ENCODE measurements at regions not wholly inside any gene's neighbourhood (a gene's known extent, or its start where the extent isn't known, plus 50 kb on each side); places are given as distances from the start of the nearest gene placed in this dataset.

- FAIRE-seq (no peak), DNase-seq (ENCODE audit: low read depth in 1 of 2, low spot score in 2 of 2) (no peak)
- POLR2A ChIA-PET (ENCODE audit: partially characterized antibody), result interaction anchor here (1.2 kb wide), 1 partner anchor 211 kb away, joined by 3 read pairs; no protein-coding TSS in a partner anchor
- no peak for TF ChIP-seq SIRT6 (IDR thresholded peaks at IDR 0.05; ENCODE audit: low read length)
- no peak for TF ChIP-seq EP300 (IDR thresholded peaks at IDR 0.05; ENCODE audit: borderline replicate concordance in 1 of 2, low read depth in 2 of 2, low read length in 2 of 2)
- no peak for TF ChIP-seq KDM1A (IDR thresholded peaks at IDR 0.05; ENCODE audit: borderline replicate concordance, low read length)
- TF ChIP-seq CHD1 (IDR thresholded peaks at IDR 0.05; ENCODE audit: low read depth, low read length), result no peak
- no peak for TF ChIP-seq CHD2 (IDR thresholded peaks at IDR 0.05; ENCODE audit: low read length)
- TF ChIP-seq CEBPB (IDR thresholded peaks at IDR 0.05; ENCODE audit: low read depth, low read length), result no peak
- no peak for TF ChIP-seq CBX5 (IDR thresholded peaks at IDR 0.05; ENCODE audit: low read depth, low read length)
- no peak for TF ChIP-seq KDM4A (IDR thresholded peaks at IDR 0.05; ENCODE audit: low read depth, low read length, severe bottlenecking)
- TF ChIP-seq MAX (IDR thresholded peaks at IDR 0.05), result no peak
- TF ChIP-seq YY1 (IDR thresholded peaks at IDR 0.05; ENCODE audit: low read depth, low read length), result no peak
- TF ChIP-seq POU5F1 (IDR thresholded peaks at IDR 0.05; ENCODE audit: low read depth, low read length), result no peak
- no peak for TF ChIP-seq ASH2L (IDR thresholded peaks at IDR 0.05; ENCODE audit: low read length)
- TF ChIP-seq EGR1 (IDR thresholded peaks at IDR 0.05; ENCODE audit: borderline replicate concordance, low read depth, low read length), result no peak
- no peak for TF ChIP-seq RAD21 (IDR thresholded peaks at IDR 0.05 in 1 of 2, conservative IDR thresholded peaks at IDR 0.05 in 1 of 2; ENCODE audit: low read depth in 2 of 2, low read length in 2 of 2)
Measured at GRCh38 chr6:47096211-47096895, 54.2 kb upstream of the ADGRF1 start.

More at GRCh38 chr6:47096211-47096895, 54.2 kb upstream of the ADGRF1 start:
- no peaks in the 10 kb centered on the region for H3K23me2 ChIP-seq (ENCODE audit: low read depth, low read length)
- no peak overlapping the region for H3K14ac ChIP-seq (ENCODE audit: insufficient read length)
- H3K4me3 ChIP-seq (ENCODE audit: extremely low read depth in 1 of 4, insufficient read depth in 2 of 4, low read depth in 3 of 4, low read length in 4 of 4), result no peak overlapping the region
- no peak overlapping the region for H2BK15ac ChIP-seq (ENCODE audit: low read length)
- H4K8ac ChIP-seq (ENCODE audit: extremely low read depth, insufficient read depth, low read length), result no peak overlapping the region
- H2BK5ac ChIP-seq (ENCODE audit: low read depth, low read length), result no peak overlapping the region
- no peak overlapping the region for H3K56ac ChIP-seq (replicated peaks; ENCODE audit: insufficient read length, low read depth, low read length)
- H2BK12ac ChIP-seq (ENCODE audit: low read depth, low read length), result no peak overlapping the region
- H2AK5ac ChIP-seq (ENCODE audit: low read depth, low read length), result no peak overlapping the region
- no peak overlapping the region for H2BK20ac ChIP-seq (ENCODE audit: low read length)
- H3K9me3 ChIP-seq (ENCODE audit: insufficient read depth in 2 of 2, low read depth in 1 of 2, low read length in 1 of 2), result no peaks in the 10 kb centered on the region
- H4K91ac ChIP-seq (replicated peaks; ENCODE audit: insufficient read length, low read length), result no peak overlapping the region
- no peak overlapping the region for H2AFZ ChIP-seq (ENCODE audit: low read length)
- H3K4me2 ChIP-seq (ENCODE audit: insufficient read depth in 1 of 2, low read depth in 2 of 2, low read length in 2 of 2), result no peak overlapping the region
- 89% methylated on average over 9 of the region's 9 CpGs; no CpG with 5 or more reads in 1 of the 2 experiments for WGBS, 2 experiments (ENCODE audit: extremely low coverage in 1 of 2, insufficient coverage in 1 of 2, insufficient read length in 1 of 2, insufficient replicate concordance in 2 of 2, low coverage in 1 of 2, low lambda C conversion rate in 2 of 2, missing lambda C conversion rate in 1 of 2)
- no peak overlapping the region for H3K23ac ChIP-seq (ENCODE audit: insufficient read length)
- peaks cover 0 to 1% (median 0%) of the 10 kb centered on the region in 4 experiments; a peak in 1 of 7 replicates for H3K27me3 ChIP-seq (replicated peaks in 1 of 4; ENCODE audit: control insufficient read depth in 3 of 4, extremely low read depth in 1 of 4, insufficient read depth in 3 of 4, low read length in 3 of 4)
- H3K4me1 ChIP-seq (replicated peaks in 1 of 4; ENCODE audit: control insufficient read depth in 3 of 4, insufficient read depth in 4 of 4, low read length in 3 of 4), result peaks cover 0 to 7% (median 0%) of the 10 kb centered on the region in 4 experiments; a peak in 2 of 7 replicates
- CTCF ChIA-PET (ENCODE audit: partially characterized antibody), result interaction anchor here (0.6 to 3.9 kb wide), 21 partner anchors 9 to 337 kb away, joined by 3 to 27 read pairs (median 3); partner anchors contain the start of gene TNFRSF21
- H3K27ac ChIP-seq (ENCODE audit: low read depth, low read length), result no peak overlapping the region
- no peak overlapping the region for H3K18ac ChIP-seq (ENCODE audit: extremely low read depth, low read length)
- no peak overlapping the region for H4K5ac ChIP-seq (ENCODE audit: insufficient read length, low read depth, low read length)
- H3K36me3 ChIP-seq (ENCODE audit: control insufficient read depth in 2 of 4, insufficient read depth in 4 of 4, low read length in 3 of 4), result no peaks in the 10 kb centered on the region
- no peak overlapping the region for H2BK120ac ChIP-seq (replicated peaks; ENCODE audit: low read depth, low read length)
- no peaks in the 10 kb centered on the region for H3K79me2 ChIP-seq (ENCODE audit: control insufficient read depth in 1 of 2, insufficient read depth in 2 of 2, low read length in 2 of 2)
- H3K4ac ChIP-seq (replicated peaks; ENCODE audit: insufficient read length, low read depth, low read length), result no peak overlapping the region
- no peaks in the 10 kb centered on the region for H3K79me1 ChIP-seq (ENCODE audit: low read depth, low read length)
- no peaks in the 10 kb centered on the region for H4K20me1 ChIP-seq (replicated peaks in 1 of 2; ENCODE audit: control insufficient read depth in 1 of 2, insufficient read depth in 2 of 2, low read length in 2 of 2)
- no peak overlapping the region for H3K9ac ChIP-seq (replicated peaks in 1 of 4; ENCODE audit: extremely low read depth in 1 of 4, low read depth in 3 of 4, low read length in 3 of 4)
